ENCODE measurements at regions not wholly inside any gene's neighbourhood (a gene's known extent, or its start where the extent isn't known, plus 50 kb on each side); places are given as distances from the start of the nearest gene placed in this dataset.

GRCh38 chr17:70251706-70252105 is 82.4 kb downstream of the KCNJ2 start:
- H3K27me3 ChIP-seq (ENCODE audit: control insufficient read depth, insufficient read depth, low read length): peaks cover 2% of the 10 kb centered on the region; the same call in 1 of the 2 replicates
- DNase-seq (ENCODE audit: low read depth, low spot score) (no peak), ATAC-seq (no peak)
- no peak overlapping the region for H3K4me3 ChIP-seq (ENCODE audit: low read depth in 2 of 2, low read length in 2 of 2)
- POLR2A ChIA-PET: no interaction called here
- intact Hi-C loops (cut with micrococcal nuclease; ENCODE audit: unreplicated experiment): no loop called here
- H3K36me3 ChIP-seq (ENCODE audit: control insufficient read depth, insufficient read depth, low read length): no peaks in the 10 kb centered on the region
- in situ Hi-C loops (cut with HindIII; ENCODE audit: low pct_unique_long_range_greater_than_20kb, low sequenced_read_pairs): no loop called here
- TF ChIP-seq POLR2AphosphoS5 (IDR thresholded peaks at IDR 0.05; ENCODE audit: low read depth, low read length): no peak
- no peak overlapping the region for H3K27ac ChIP-seq (ENCODE audit: low read length)
- H3K9me3 ChIP-seq (ENCODE audit: control insufficient read depth, insufficient read depth, low read depth, low read length): no peaks in the 10 kb centered on the region
- BruUV-seq (replicated peaks): no TSS peak
- H3K4me1 ChIP-seq (ENCODE audit: control insufficient read depth, insufficient read depth, low read length): no peaks in the 10 kb centered on the region
- CTCF ChIA-PET: no interaction called here

- CTCF ChIA-PET: no interaction called here
- in situ Hi-C loops (cut with HindIII; ENCODE audit: low pct_unique_long_range_greater_than_20kb, low sequenced_read_pairs): no loop called here
- TF ChIP-seq TCF7L2 (IDR thresholded peaks at IDR 0.05; ENCODE audit: low read depth, low read length) (no peak), SIN3A (IDR thresholded peaks at IDR 0.05; ENCODE audit: borderline replicate concordance, insufficient read depth, low read depth, low read length) (no peak), REST (IDR thresholded peaks at IDR 0.05; ENCODE audit: insufficient read depth in 1 of 2, low read depth in 2 of 2, low read length in 1 of 2) (no peak), POLR2AphosphoS5 (IDR thresholded peaks at IDR 0.05; ENCODE audit: low read depth, low read length) (no peak), CTCF (IDR thresholded peaks at IDR 0.05) (no peak)
- H3K36me3 ChIP-seq (ENCODE audit: control insufficient read depth, insufficient read depth, low read length): no peaks in the 10 kb centered on the region
- H3K9me3 ChIP-seq (ENCODE audit: control insufficient read depth, insufficient read depth, low read depth, low read length): no peaks in the 10 kb centered on the region
- POLR2A ChIA-PET: no interaction called here
- DNase-seq (ENCODE audit: low read depth, low spot score): no peak
- H3K27me3 ChIP-seq (ENCODE audit: control insufficient read depth, insufficient read depth, low read length): peaks cover 2% of the 10 kb centered on the region; the same call in 1 of the 2 replicates
- BruUV-seq (replicated peaks): no TSS peak
- H3K4me3 ChIP-seq (ENCODE audit: low read depth in 2 of 2, low read length in 2 of 2): no peak overlapping the region
- ATAC-seq: no peak
- H3K27ac ChIP-seq (ENCODE audit: low read length): no peak overlapping the region
- intact Hi-C loops (cut with micrococcal nuclease; ENCODE audit: unreplicated experiment): no loop called here
- no peaks in the 10 kb centered on the region for H3K4me1 ChIP-seq (ENCODE audit: control insufficient read depth, insufficient read depth, low read length)
These were observed 85.6 kb downstream of the KCNJ2 start for GRCh38 chr17:70254735-70255460.

- DNase-seq (ENCODE audit: low read depth, low spot score): no peak
- no TSS peak for BruUV-seq (replicated peaks)
- CTCF ChIA-PET: no interaction called here
- no peak overlapping the region for H3K27ac ChIP-seq (ENCODE audit: low read length)
- H3K36me3 ChIP-seq (ENCODE audit: control insufficient read depth, insufficient read depth, low read length): no peaks in the 10 kb centered on the region
- no peak overlapping the region for H3K4me3 ChIP-seq (ENCODE audit: low read depth in 2 of 2, low read length in 2 of 2)
- TF ChIP-seq SIN3A (IDR thresholded peaks at IDR 0.05; ENCODE audit: borderline replicate concordance, insufficient read depth, low read depth, low read length): no peak
- no peak for TF ChIP-seq TCF7L2 (IDR thresholded peaks at IDR 0.05; ENCODE audit: low read depth, low read length)
- no peak for TF ChIP-seq CTCF (IDR thresholded peaks at IDR 0.05)
- no peak for TF ChIP-seq POLR2AphosphoS5 (IDR thresholded peaks at IDR 0.05; ENCODE audit: low read depth, low read length)
- no peak for TF ChIP-seq REST (IDR thresholded peaks at IDR 0.05; ENCODE audit: insufficient read depth in 1 of 2, low read depth in 2 of 2, low read length in 1 of 2)
- H3K27me3 ChIP-seq (ENCODE audit: control insufficient read depth, insufficient read depth, low read length): peaks cover 2% of the 10 kb centered on the region; the same call in 1 of the 2 replicates
- H3K9me3 ChIP-seq (ENCODE audit: control insufficient read depth, insufficient read depth, low read depth, low read length): no peaks in the 10 kb centered on the region
- intact Hi-C loops (cut with micrococcal nuclease; ENCODE audit: unreplicated experiment): no loop called here
- H3K4me1 ChIP-seq (ENCODE audit: control insufficient read depth, insufficient read depth, low read length): no peaks in the 10 kb centered on the region
- in situ Hi-C loops (cut with HindIII; ENCODE audit: low pct_unique_long_range_greater_than_20kb, low sequenced_read_pairs): no loop called here
- POLR2A ChIA-PET: no interaction called here
- ATAC-seq: no peak
These were observed 87.4 kb downstream of the KCNJ2 start for GRCh38 chr17:70256751-70257150.

Measured in Panc1 (cell line).